ENCODE measurements at regions not wholly inside any gene's neighbourhood (a gene's known extent, or its start where the extent isn't known, plus 50 kb on each side); places are given as distances from the start of the nearest gene placed in this dataset.

DNA sequence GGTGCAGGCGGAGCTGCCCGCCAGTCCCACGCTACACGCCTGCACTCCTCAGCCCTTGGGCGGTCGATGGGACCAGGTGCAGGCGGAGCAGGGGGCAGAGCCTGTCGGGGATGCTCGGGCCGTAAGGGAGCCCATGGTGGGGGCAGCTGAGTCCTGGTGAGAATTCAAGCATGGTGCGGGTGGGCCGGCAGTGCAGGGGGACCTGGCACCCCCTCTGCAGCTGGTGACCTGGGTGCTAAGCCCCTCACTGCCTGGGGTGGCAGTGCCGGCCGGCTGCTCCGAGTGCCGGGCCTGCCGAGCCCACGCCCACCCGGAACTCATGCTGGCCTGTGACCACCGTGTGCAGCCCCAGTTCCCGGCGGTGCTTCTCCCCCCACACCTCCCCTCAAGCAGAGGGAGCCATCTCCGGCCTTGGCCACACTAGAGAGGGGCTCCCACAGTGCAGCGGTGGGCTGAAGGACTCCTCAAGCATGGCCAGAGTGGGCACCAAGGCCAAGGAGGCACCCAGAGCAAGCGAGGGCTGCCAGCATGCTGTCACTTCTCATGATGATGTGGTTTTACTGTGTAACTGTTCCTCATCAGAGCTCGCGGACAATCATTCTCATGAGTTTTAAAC lies 228.9 kb upstream of the CDH9 start:
- intact Hi-C loops (cut with micrococcal nuclease) = no loop called here

DNA sequence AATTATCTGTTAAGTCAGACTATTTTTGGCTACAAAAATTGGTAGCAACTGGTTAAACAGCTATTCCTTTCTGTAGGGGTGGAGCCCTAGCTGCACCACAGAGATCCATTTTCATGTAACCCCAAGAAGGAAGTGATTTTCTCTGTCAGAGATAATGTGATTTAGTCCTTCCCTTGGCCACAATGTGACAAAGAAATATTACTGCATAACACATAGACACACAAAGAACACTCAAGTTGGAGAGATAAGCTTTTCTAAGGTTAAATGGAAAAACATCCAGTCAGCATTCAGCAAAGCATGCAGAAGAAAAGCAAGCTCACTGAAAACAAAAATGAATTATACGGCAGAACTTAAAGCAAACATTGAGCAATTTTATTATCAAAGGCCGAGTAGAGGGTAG lies 227.8 kb upstream of the CDH9 start:
- intact Hi-C loops (cut with micrococcal nuclease) = no loop called here

DNA sequence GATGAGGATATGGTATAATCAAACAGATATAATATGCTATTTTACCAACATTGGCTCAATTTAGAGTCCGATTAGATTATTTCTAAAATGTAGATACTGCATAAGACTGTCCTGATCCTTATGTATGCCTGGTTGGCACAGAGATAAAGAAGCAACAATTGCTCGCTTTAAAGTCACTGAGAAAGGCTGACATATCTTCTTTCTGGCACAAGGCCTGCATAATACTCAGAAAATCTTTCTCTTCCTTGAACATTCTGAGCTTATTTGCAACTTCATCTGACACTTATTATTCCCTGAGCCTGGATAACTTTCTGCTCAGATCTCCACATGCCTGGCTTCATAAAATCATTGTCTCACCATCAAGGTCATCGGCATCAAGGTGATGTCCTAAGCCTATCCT lies 219.3 kb upstream of the CDH9 start:
- intact Hi-C loops (cut with micrococcal nuclease) = no loop called here

DNA sequence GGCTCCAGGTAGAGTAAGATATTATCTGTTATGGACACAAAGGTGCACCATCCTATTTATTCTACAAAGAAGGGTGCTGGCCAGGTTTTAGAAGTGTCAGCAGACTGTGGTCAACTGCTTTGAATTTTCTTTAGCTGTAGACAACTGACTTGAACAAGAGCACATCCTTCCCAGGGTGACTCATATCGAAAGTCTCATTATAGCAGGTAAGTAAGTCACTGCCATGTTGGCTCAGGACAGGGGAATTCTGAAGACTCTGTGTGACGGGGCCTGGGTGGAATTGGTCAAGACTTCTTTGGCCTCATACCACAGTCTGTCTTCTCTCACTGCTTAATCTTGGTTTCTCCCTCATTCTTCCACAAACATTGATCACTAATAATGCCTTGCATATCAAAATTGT lies 214.5 kb upstream of the CDH9 start:
- intact Hi-C loops (cut with micrococcal nuclease) = no loop called here

DNA sequence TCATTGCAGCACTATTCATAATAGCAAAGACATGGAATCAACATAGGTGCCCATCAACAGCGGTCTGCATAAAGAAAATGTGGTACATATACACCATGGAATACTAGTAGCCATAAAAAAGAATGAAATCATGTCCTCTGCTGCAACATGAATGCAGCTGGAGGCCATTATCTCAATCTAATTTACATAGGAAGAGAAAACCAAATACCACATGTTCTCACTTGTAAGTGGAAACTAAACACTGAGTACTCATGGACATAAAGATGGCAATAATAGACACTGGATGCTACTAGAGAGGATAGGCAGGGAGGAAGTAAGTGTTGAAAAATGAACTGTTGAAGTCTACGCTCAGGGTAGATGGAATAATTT lies 203.9 kb upstream of the CDH9 start:
- intact Hi-C loops (cut with micrococcal nuclease) = no loop called here

DNA sequence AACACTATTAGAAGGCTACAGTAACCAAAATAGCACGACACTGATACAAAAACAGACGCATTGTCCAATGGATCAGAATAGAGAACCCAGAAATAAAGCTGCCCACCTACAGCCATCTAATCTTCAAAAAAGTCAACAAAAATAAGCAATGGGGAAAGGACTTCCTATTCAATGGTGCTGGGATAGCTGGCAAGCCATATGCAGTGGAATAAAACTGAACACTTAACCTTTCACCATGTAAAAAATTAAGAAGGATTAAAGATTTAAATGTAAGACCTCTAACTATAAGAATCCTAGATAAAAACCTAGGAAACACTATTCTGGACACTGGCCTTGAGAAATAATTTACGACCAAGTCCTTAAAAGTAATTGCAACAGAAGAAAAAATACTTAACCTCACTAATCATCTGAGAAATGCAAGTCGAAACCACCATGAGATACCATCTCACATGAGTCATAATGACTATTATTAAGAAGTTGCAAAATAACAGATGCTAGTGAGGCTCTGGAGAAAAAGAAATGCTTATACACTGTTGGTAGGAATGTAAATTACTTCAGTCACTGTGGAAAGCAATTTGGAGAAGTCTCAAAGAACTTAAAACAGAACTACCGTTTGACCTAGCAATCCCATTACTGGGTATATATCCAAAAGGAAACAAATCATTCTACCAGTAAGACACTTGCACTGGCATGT lies 203.3 kb upstream of the CDH9 start:
- intact Hi-C loops (cut with micrococcal nuclease) = no loop called here

DNA sequence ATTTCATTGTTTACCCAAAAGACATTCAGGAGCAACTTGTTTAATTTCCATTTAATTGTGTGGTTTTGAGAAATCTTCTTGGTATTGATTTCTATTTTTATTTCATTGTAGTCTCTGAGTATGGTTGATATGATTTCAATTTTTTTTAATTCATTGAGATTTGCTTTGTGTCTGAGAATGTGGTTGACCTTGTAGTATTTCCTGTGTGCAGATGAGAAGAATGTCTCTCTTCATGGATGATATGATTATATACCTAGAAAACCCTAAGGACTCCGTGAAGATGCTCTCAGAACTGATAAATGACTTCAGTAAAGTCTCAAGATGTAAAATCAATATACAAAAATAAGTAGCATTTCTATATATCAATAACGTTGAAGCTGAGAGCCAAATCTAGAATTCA lies 202.4 kb upstream of the CDH9 start:
- intact Hi-C loops (cut with micrococcal nuclease) = no loop called here

DNA sequence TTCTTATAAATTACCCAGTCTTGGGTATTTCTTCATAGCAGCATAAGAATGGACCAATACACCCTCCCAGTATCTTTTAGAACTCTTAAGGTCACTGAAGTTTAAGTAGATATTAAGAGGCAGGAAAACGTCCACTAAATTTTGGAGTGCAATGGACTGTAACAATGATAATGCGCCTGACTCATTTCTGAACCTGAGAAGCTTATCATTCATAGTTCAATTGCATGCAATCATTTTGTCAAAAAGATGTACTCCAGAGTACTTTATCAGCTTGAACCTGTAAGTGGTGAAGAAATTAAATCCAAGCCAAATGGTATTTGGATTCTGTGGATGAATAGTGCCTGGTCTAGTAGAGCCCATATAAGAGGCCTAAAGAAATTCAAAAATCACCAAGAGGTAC lies 196.5 kb upstream of the CDH9 start:
- intact Hi-C loops (cut with micrococcal nuclease) = no loop called here

DNA sequence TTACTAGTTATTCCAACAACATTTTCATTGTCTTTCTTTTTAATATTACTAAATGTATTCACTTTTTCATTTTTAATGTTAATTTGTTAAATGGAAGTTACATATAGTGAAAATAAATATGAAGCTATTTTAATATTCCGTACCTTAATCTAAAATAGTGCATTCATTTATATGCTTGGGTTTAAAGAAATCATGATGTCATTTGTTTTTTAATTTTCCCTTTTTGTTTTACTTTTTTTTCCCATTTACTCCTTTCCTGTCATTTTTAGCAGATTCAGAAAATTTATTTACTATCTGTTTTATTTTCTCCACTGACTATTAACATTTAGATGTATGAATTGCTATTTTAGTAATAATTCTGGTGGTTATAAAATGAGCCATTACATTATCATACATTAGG lies 183.0 kb upstream of the CDH9 start:
- intact Hi-C loops (cut with micrococcal nuclease) = no loop called here

DNA sequence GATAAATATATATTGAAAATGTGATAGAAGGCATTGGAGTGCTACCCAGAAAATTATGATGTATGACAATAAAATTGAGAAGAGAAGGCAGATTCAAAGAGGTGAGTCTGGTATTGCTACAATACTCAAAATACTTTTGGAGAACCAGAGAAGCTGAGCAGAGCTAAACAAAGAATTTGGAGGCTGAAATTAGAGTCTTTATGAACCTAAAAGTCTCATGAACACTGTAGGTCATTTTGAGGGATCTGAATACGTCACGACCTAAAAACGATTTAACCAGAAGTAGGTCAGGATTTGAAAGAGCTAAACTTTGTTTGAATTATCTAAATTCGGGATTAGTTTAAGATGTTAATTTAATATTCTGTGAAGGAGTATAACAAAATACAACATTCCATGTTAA lies 182.4 kb upstream of the CDH9 start:
- intact Hi-C loops (cut with micrococcal nuclease) = no loop called here

DNA sequence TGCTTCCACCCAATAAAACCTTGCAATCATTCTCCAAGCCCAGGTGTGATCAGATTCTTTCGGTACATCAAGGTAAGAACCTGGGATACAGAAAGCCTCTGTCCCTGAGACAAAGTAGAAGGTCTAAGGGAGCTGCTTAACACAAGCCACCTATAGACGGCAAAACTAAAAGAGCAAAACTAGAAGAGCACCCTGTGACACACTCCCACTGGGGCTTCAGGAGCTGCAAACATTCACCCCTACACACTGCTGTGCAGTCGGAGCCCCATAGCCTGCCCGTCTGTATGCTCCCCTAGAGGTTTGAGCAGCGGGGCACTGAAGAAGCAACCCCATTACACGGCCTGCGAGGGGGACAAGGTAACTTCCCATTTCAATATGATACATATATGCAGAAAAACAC lies 179.6 kb upstream of the CDH9 start:
- intact Hi-C loops (cut with micrococcal nuclease) = no loop called here

DNA sequence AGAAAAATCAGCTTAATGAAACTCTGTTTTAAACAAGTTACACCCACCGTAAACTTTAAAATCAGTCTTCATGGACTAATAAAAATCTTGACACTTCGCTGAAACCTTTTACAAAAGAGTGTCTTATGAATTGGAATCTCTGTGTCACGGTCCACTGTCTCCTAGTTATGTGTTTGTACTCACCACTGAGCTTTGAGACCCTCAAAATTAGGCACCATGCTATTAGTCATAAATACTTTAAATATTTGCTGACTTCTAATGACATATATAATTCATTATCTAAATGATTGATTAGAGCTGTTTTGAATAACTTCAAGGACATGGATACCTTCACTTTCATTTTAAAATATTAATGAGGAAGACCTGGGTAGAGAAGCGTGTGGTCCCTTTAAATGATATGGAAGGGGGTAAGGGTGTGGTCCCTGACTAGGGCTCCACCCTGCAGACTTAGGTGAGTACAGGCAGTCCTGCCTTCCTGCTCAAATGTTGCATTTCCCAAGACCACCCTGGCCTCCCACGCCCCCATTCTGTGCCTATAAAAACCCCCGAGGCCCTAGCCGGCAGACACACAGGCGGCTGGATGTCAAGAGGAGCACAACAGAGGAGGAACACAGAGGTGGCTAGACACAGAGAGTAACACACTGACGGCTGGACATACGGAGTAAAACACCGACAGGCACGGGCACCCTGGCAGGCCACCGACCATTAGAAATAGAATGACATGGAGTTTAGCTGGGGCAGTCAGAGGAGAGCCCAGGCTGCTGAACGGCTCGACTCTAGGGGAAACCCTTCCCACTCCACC lies 179.0 kb upstream of the CDH9 start:
- intact Hi-C loops (cut with micrococcal nuclease) = no loop called here

DNA sequence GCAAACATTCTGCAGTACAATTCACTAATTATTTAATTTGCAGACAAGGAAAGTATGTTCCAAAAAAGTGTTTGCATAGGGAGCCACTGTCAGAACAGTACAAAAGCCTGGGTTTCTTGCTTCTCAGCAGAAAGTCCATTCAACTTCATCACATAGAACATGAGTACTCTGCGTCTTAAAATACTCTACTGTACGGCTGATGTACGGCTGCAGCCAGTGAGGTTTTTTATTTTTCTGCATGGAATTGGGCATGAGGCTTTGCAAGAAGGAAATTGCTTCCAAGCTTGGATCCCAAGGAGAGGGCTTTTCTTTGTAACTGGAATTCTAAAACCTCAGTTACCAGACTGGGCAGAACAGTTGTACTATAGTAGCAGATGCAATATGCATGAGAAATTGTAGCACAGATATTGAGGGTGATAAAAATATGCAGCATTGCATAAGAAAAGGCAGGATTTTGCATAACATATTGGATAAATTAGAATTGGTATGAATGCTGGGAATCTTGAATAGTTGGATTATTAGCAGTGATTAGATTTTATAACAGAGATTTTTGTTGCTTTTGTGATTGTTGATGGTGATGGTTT lies 178.1 kb upstream of the CDH9 start:
- intact Hi-C loops (cut with micrococcal nuclease) = no loop called here

DNA sequence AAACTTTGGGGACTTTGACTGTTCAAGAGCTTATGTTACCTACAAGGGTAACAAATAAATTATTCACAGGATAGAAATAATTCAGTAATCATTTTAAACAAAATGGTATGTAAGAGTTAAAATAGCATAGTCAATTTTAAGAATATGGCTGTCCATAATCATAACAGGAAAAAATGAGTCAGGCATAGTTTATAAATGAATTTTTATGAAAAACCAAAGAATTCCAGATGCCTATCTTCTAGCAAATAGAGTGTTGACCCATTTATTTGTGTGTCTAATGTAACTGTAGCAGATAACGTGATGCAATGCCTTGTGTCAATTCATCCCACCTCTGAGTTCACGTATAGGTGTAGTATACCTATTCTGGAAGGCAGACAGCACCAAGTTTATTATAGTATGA lies 169.7 kb upstream of the CDH9 start:
- intact Hi-C loops (cut with micrococcal nuclease) = no loop called here

DNA sequence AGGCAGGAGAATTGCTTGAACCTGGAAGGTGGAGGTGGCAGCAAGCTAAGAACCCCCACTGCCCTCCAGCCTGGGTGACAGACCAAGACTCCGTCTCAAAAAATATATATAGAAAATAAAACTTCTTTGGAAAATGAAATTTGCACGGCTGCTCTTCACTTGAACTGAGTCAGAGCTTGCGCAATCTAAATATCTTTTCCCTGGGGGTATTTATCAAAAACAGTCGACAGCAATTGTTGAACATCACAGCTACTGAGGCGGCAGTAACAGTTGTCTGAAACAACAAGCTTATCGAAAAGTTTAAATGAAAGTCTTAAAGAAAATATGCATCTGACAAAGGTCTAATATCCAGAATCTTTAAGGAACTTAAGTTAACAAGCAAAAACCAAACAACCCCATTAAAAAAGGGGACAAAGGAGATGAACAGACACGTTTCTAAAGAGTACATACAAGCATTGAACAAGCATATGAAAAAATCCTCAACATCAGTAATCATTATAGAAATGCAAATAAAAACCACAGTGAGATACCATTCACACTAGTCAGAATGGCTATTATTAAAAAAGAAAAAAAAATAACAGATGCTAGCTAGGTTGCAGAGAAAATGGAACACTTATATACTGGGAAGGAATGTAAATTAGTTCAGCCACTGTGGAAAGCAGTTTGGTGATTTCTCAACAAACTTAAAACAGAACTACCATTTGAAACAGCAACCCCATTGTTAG lies 153.6 kb upstream of the CDH9 start:
- intact Hi-C loops (cut with micrococcal nuclease) = no loop called here

DNA sequence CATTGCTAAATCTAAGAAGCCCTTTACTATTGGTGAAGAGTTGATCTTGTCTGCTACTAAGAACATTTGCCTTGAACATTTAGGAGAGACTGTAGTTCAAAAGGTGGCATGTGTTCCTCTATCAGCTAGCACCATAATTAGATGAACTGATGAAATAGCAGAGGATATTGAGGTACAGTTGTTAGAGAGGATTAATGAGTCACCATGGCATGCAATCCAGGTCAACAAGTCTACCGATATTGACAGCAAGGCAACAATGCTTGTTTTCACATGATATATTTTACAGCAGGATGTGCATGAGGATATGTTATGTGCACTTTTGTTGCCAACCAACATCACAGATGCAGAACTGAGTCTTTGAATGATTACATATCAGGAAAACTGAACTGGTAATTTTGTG lies 134.3 kb upstream of the CDH9 start:
- intact Hi-C loops (cut with micrococcal nuclease) = no loop called here

DNA sequence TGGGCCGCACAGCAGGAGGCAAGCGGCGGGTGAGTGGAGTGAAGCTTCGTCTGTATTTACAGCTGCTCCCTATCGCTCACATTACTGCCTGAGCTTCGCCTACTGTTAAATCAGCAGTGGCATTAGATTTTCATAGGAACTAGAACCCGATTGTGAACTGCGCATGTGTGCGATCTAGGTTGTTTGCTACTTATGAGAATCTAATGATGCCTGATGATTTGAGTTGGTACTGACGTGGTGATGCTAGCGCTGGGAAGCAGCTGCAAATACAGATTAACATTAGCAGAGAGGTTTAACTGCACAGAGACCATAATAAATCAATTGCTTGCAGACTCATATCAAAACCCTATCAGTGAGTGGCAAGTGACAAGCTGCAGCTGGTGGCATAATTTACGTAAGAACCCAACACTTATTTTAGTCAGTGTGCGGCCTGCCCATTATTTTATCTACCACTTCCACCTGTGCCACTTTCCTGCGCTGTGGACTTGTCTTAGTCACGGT lies 133.4 kb upstream of the CDH9 start:
- intact Hi-C loops (cut with micrococcal nuclease) = no loop called here

DNA sequence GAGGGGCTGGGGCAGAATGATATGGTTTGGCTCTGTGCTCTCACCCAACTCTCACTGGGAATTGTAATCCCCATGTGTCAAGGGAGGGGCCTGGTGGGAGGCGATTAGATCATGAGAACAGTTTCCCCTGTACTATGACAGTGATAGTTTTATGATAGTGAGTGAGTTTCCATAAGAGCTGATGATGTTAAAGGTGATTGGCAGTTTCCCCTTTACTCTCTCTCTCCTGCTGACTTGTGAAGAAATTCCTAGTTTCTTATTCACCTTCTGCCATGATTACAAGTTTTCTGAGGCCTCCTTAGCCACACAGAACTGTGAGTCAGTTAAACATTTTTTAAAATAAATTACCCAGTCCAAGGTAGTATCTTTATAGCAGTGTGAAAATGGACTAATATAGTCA lies 120.4 kb upstream of the CDH9 start:
- intact Hi-C loops (cut with micrococcal nuclease) = no loop called here

DNA sequence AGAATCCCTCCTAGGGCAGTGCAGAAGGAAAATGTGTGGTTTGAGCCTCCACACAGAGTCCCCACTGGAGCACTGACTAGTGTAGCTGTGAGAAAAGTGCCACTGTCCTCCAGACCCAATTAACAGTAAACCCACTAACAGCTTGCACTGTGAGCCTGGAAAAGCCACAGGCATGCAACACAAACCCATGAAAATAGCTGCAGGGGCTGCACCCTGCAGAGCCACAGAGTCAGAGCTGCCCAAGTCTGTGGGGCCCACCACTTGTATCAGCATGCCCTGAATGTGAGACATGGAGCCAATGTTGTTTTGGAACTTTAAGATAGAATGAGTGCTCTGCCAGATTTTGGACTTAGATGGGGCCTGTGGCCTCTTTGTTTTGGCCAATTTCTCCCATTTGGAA lies 119.8 kb upstream of the CDH9 start:
- intact Hi-C loops (cut with micrococcal nuclease) = no loop called here

DNA sequence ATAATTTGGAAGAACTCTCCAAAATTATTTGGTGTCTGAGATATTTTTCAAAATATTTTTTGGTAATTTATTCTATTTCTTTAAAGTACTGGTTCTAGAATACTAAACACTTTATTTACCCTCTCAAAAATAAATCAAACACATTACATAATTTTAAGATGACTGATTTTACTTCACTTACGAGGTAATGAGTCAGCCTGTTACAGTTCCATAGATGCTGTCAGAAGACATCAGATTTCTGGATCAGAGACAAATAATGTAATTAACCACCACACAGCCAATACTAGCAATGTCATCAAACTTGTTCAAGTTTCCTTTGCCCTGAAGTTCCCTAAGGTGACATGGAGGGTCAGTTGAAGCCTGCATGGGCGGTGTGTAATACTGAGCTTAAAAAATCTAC lies 106.1 kb upstream of the CDH9 start:
- intact Hi-C loops (cut with micrococcal nuclease) = no loop called here

DNA sequence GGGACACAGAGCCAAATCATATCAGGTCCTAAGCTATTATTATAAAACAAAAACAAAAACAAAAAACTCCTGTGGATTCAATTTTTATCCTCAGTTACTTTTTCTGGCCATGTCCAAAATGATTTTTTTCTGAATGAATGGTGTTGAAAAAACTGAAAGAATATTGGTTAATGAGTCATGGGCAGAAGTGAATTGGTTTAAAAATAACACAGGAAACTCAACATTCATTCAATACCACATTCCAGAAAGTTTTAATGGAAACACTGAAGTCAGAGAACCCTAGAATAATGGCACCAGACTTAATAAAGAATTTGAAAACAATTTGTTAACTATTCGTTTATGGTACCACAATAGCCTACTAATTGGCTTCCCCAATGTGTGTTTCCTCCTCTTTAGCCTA lies 102.4 kb upstream of the CDH9 start:
- intact Hi-C loops (cut with micrococcal nuclease) = no loop called here

DNA sequence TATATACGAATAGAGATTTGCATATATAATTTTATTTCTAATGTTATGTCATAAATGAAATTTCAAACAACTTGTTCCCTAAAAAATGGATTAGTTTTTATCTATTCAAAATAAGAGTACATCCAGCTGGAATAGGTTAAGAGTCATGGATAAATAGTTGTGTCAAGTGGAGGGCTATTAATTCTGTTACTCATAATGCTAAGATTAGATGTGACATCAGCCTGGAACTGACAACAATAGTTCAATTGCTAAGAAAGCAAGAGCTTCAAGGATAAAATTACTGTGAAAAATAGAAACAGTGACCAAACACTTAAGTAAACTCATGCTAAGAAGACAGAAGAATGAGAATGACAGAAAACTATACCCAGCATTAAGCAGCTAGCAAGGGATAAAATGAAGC lies 92.2 kb upstream of the CDH9 start:
- intact Hi-C loops (cut with micrococcal nuclease) = no loop called here

All from T-helper 1 cell treated with Interleukin-12 subunit alpha and Interleukin-12 subunit beta and Interleukin-4 antibody, amounts not matched to agents 30 ng/mL and 1 ng/mL, for 36 hours (primary cell).